GM12891 (cell line): ENCODE measurements at regions not wholly inside any gene's neighbourhood (a gene's known extent, or its start where the extent isn't known, plus 50 kb on each side); places are given as distances from the start of the nearest gene placed in this dataset.

Experiments
- POLR2A ChIP-seq: IDR thresholded peaks from 2 replicates; pipeline ENCODE4 v1.6.1; 2011; ENCODE audit warnings: low read depth, low read length, control low read depth
- POLR2AphosphoS5 ChIP-seq: IDR thresholded peaks from 2 replicates; pipeline ENCODE4 v1.6.1; 2011; ENCODE audit warnings: low read depth, low read length, control low read depth

- TF ChIP-seq POLR2A (no peak), POLR2AphosphoS5 (no peak)
Observed at GRCh38 chr13:74633734-74634133, 499.5 kb upstream of the KLF12 start.
